HG03139 (cell line): ENCODE measurements at regions not wholly inside any gene's neighbourhood (a gene's known extent, or its start where the extent isn't known, plus 50 kb on each side); places are given as distances from the start of the nearest gene placed in this dataset.

Source experiments
- ATAC-seq: cut with Tn5 transposase; IDR thresholded peaks from one replicate; pipeline ENCODE4 v1.9.1; 2021; ENCODE audit not compliant: unreplicated experiment

- ATAC-seq = no peak
Measured at GRCh38 chr9:13719446-13719845, 440.0 kb upstream of the MPDZ start.

GRCh38 chr9:13718539-13718938 is 439.0 kb upstream of the MPDZ start:
- ATAC-seq = no peak

- ATAC-seq = no peak
Measured at GRCh38 chr9:13718086-13718485, 438.6 kb upstream of the MPDZ start.

GRCh38 chr9:13717322-13718054 is 438.0 kb upstream of the MPDZ start:
- ATAC-seq = no peak

GRCh38 chr9:13716601-13717321 is 437.3 kb upstream of the MPDZ start:
- no peak for ATAC-seq

- ATAC-seq = no peak
Measured at GRCh38 chr9:13716090-13716489, 436.6 kb upstream of the MPDZ start.

GRCh38 chr9:13715430-13715829 is 435.9 kb upstream of the MPDZ start:
- ATAC-seq = no peak

- ATAC-seq = no peak
Measured at GRCh38 chr9:13707612-13708576, 428.4 kb upstream of the MPDZ start.

- ATAC-seq = no peak
Measured at GRCh38 chr9:13705918-13706317, 426.4 kb upstream of the MPDZ start.

- no peak for ATAC-seq
Measured at GRCh38 chr9:13705373-13705772, 425.9 kb upstream of the MPDZ start.

- no peak for ATAC-seq
Measured at GRCh38 chr9:13690595-13690994, 411.1 kb upstream of the MPDZ start.

GRCh38 chr9:13689925-13690324 is 410.4 kb upstream of the MPDZ start:
- ATAC-seq = no peak

- ATAC-seq = no peak
Measured at GRCh38 chr9:13688990-13689600, 409.6 kb upstream of the MPDZ start.

- ATAC-seq = no peak
Measured at GRCh38 chr9:13688223-13688989, 408.9 kb upstream of the MPDZ start.

- ATAC-seq = no peak
Measured at GRCh38 chr9:13684656-13685055, 405.2 kb upstream of the MPDZ start.

- no peak for ATAC-seq
Measured at GRCh38 chr9:13677801-13678200, 398.3 kb upstream of the MPDZ start.

- no peak for ATAC-seq
Measured at GRCh38 chr9:13675638-13676000, 396.1 kb upstream of the MPDZ start.

GRCh38 chr9:13674926-13675637 is 395.6 kb upstream of the MPDZ start:
- no peak for ATAC-seq

- no peak for ATAC-seq
Measured at GRCh38 chr9:13673348-13673747, 393.9 kb upstream of the MPDZ start.
